Esophagus squamous epithelium (tissue), 4 donors: ENCODE measurements at regions not wholly inside any gene's neighbourhood (a gene's known extent, or its start where the extent isn't known, plus 50 kb on each side); places are given as distances from the start of the nearest gene placed in this dataset.

Experiments
- POLR2A ChIP-seq, 4 donors: fragments of 450-650 bp; IDR thresholded peaks; one replicate each; pipeline ENCODE4 v1.6.1; 2017; ENCODE audit warnings: antibody characterized with exemption in 4 of 4, mild to moderate bottlenecking in 4 of 4, moderate library complexity in 3 of 4
- TF ChIP-seq, protein P1 (sequence below), 6 experiments: fragments of 450-650 bp in 4 of 6; fragments of 200-600 bp in 2 of 6; sonication (generic) in 2 of 6; IDR thresholded peaks; one replicate each; pipeline ENCODE4 v1.5.1; 2016 to 2019; ENCODE audit warnings: antibody characterized with exemption in 6 of 6, mild to moderate bottlenecking in 4 of 6, moderate library complexity in 4 of 6

DNA sequence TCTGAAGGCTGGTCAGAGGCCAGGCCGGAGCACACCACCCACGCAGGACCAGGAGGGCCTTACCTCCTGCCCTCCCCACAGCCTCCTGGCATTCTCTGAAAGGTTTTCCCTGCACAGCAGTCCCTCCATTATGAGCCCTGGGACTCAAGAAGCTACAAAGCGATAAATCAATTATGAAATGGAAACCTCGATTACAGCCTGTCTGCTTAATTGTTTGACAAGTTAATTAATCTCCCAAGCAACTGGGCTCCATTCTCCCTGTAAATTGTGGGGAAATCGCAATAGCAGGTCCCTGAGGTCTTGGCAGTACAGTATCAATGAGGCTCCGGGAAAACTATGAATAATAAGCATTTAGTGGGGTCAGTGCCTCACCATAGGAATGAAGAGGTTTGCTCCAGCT is 683.5 kb downstream of the NTRK3 start:
- TF ChIP-seq, protein P1, sequence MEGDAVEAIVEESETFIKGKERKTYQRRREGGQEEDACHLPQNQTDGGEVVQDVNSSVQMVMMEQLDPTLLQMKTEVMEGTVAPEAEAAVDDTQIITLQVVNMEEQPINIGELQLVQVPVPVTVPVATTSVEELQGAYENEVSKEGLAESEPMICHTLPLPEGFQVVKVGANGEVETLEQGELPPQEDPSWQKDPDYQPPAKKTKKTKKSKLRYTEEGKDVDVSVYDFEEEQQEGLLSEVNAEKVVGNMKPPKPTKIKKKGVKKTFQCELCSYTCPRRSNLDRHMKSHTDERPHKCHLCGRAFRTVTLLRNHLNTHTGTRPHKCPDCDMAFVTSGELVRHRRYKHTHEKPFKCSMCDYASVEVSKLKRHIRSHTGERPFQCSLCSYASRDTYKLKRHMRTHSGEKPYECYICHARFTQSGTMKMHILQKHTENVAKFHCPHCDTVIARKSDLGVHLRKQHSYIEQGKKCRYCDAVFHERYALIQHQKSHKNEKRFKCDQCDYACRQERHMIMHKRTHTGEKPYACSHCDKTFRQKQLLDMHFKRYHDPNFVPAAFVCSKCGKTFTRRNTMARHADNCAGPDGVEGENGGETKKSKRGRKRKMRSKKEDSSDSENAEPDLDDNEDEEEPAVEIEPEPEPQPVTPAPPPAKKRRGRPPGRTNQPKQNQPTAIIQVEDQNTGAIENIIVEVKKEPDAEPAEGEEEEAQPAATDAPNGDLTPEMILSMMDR (IDR thresholded peaks at IDR 0.05) = no peak
- no peak for TF ChIP-seq POLR2A (IDR thresholded peaks at IDR 0.05)
